GF-D8 (cell line): ENCODE measurements at regions not wholly inside any gene's neighbourhood (a gene's known extent, or its start where the extent isn't known, plus 50 kb on each side); places are given as distances from the start of the nearest gene placed in this dataset.
A peak's percentile ranks its signal among the peaks of the same experiment; 100 is the strongest.

Experiments
- DNase-seq: peaks from one replicate; lab custom pipeline; 2025; lab: John Stamatoyannopoulos, UW

DNA sequence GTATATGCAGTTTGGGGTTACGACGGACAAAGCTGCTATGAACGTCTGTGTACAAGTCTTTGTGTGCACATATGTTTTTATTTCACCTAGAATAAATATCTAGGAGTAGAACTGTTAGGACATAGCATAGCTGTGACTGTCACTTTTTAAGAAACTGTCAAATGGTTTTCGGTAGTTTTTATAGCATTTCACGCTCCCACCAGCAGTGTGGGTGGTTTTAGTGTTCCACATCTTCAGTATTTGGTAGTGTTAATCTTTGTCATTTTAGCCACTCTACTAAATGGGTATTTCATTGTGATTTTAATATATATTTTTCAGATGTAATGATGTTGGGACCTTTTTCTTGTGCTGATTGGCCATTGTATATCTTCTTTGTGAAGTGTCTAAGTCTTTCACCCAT lies 109.1 kb upstream of the BCAT1 start:
- no peak for DNase-seq

DNA sequence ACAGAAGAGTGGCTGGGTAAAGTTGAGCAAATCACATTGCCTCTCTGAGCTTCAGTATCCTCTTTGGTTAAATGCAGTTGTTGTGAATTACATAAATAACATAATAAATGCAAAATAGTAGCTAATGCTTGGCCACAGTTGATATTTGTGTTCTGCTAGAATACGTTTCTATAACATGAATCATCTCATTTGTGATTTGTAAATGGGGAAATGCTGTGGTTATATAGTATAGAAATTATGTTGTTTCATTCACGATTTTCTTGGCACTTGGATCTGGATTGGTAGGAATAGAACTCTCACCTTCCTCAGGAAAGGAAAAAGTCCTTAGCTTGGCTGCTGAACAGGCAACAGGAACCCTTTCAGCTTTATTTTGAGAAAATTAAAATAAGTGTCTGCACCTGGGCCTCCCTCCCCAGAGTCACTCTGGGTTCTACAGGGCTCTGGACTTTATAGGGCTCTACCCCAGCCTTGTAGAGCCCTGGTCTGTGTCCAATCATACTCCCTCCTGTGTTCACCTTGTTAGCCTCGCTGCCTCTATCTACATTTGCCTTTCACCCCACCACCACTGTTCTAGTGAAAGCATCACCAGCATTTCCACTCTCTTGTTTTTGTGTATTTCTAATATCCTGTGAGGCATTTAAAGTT lies 107.7 kb upstream of the BCAT1 start:
- DNase-seq: no peak

- DNase-seq: no peak
These were observed 107.1 kb upstream of the BCAT1 start for GRCh38 chr12:25056011-25056410.

- no peak for DNase-seq
These were observed 105.9 kb upstream of the BCAT1 start for GRCh38 chr12:25054783-25055144.

GRCh38 chr12:25054076-25054782 lies 105.3 kb upstream of the BCAT1 start:
- DNase-seq: no peak

GRCh38 chr12:25052914-25053211 lies 104.0 kb upstream of the BCAT1 start:
- DNase-seq: no peak

DNA sequence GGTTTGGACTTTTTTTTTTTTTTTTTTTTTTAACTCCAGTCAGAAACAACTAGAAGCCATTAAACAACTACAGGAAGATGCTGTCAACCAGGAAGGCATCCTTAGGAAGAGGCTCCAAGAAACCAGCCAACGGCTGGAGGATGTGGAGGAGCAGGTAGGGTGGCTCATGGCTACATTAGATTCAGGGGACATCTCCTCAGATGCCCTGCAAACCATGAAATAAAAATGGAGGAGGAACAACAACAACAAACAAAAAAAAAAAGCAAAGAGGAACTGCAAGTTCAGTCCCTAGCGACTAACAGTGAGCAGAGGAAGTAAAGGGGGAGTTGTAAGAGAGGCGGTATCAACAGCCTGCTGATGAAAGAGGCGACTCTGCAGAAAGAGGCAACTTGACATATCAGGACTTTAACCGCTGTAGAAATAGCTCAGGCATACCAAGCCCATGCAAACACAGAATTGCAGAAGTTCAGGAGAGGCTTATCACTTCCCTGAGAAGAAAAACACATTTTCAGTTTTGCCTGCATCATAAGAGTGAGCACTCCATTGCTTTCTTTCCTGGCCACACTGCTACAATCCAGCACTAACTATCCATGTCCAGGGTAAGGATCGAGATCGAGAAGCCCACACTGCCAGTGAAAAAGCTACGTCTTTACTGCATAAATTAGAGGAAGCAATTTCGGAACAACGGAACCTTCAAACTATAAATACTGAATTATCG lies 103.5 kb upstream of the BCAT1 start:
- DNase-seq: peak; percentile 87

GRCh38 chr12:25051656-25052195 lies 102.8 kb upstream of the BCAT1 start:
- DNase-seq: no peak

- DNase-seq: no peak
These were observed 102.3 kb upstream of the BCAT1 start for GRCh38 chr12:25051171-25051570.

- DNase-seq: no peak
These were observed 97.0 kb upstream of the BCAT1 start for GRCh38 chr12:25045869-25046268.

DNA sequence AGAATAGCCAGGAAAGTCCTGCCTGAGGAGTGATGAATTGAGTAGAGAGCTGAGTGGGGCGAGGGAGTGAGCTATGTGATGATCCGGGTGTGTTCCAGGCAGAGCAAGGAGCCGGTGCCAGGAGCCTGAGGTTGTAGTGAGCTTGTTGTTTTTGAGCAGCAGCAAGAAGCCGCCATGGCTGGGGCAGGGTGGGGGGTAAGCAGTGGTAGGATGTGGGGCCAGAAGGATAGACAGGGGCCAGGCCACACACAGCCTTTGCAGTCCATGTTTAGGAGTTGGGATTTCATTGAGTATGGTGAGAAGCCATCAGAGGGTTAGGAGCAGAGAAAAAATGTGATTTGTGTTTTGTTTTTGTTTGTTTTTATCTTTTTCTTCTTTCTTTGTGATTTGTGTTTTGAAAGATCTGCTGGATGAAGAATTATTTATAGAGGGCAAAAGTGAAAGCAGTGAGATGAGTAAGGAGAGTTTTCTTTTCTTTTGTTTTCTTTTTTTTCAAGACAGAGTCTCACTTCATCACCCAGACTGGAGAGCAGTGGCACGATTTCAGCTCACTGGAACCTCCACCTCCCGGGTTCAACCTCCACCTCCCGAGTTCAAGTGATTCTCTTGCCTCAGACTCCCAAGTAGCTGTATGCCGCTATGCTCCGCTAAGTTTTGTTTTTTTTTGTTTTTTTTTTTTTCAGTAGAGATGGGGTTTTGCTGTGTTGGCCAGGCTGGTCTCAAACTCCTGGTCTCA lies 92.3 kb upstream of the BCAT1 start:
- no peak for DNase-seq

- no peak for DNase-seq
These were observed 91.7 kb upstream of the BCAT1 start for GRCh38 chr12:25040593-25040992.

GRCh38 chr12:25034676-25035075 lies 85.8 kb upstream of the BCAT1 start:
- DNase-seq: no peak

DNA sequence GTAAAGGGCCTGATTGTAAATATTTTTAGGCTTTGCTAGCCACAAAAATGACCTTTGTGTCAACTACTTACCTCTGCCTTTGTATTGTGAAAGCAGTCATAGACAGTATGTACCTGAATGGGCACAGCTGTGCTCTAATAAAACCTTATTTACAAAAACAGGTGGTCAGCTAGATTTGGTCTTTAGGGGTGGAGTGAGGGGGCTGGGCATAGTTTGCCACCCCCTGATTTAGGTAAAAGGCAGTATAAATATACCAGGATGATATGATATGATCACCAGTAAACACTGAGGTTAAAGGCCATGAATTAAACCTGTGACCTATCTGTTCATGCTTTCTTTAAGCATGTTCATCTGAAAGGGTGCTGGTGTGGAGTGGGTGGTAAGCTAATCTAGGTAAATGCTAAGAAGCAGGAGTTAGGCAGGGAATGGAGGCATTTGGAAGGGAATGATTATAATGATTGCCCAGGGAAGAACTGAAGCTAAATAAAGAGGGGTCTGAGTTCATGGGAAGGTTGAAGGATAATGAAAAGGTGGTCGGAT lies 77.1 kb upstream of the BCAT1 start:
- DNase-seq: no peak

- DNase-seq: no peak
These were observed 76.4 kb upstream of the BCAT1 start for GRCh38 chr12:25025260-25025659.

- DNase-seq: no peak
These were observed 74.9 kb upstream of the BCAT1 start for GRCh38 chr12:25023808-25024207.

DNA sequence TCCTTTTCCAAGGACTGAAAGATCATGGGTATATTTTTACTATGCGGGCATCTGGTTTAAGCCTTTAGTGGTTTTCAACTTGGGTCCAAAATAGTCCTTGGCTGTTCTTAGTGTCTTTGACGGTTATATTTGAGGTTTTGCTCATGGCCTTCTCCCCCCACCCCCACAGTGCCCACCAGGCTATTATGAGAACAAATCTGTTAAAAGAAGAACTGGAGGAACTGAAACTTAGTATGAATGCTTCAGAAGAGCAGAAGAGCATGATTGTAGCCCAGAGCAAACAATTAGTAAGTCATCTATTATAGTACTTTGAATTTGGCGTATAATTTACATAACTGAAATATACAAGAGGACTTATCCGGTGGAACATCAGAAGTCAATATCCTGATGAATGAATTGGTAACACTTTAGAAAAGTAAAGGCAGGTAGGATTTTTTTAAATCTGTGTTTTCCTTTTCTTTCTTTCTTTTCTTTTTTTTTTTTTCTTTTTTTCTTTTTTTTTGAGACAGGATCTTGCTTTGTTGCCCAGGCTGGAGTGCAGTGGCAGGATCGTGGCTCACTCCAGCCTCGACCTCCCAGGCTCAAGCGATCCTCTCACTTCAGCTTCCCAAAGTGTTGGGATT lies 71.8 kb upstream of the BCAT1 start:
- DNase-seq: no peak

GRCh38 chr12:25018146-25018545 lies 69.2 kb upstream of the BCAT1 start:
- no peak for DNase-seq

- no peak for DNase-seq
These were observed 68.4 kb upstream of the BCAT1 start for GRCh38 chr12:25017336-25017735.

DNA sequence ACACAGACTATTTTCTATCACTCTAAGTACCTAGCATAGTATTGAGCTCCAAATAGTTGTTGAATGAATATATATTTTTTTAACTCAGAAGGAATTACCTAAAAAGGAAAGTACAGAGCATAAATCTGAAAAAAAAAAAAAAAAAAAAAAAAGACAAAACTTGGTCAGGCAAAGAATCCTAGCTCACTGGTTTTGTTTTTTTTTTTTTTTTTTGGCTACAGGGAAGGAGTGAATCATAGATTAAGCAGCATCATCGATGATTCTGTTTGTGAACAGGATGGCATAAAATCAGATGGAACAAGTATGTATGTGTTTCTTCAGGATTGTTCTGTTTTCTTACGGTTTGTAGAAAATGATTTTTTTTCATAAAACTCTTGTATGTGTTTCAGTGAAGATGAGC lies 66.1 kb upstream of the BCAT1 start:
- DNase-seq: no peak

- DNase-seq: no peak
These were observed 64.2 kb upstream of the BCAT1 start for GRCh38 chr12:25013061-25013460.
